ENCODE measurements at regions not wholly inside any gene's neighbourhood (a gene's known extent, or its start where the extent isn't known, plus 50 kb on each side); places are given as distances from the start of the nearest gene placed in this dataset.

DNA sequence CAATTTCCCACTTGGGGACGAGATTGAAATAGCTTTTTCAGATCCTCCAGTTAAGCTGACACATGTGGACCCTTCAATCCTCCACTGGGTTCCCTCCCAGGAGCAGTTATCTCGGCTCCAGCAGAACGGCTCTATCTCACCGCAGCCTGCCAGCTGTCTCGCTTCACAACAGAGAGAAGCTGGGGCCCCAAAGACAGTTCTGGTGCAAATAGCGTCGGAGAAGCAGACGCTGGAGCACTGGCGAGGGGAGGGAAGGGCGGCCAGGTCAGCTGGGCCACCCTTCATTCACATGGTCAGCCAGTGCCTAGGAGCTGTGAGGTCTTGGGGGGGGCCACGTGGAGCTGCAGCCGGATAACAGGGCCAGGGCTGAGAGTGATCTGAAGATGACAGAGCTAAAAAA is 141.3 kb upstream of the SDK2 start:
- peak; percentile 61 for DNase-seq
- Histone ChIP-seq H3K9me3 (ENCODE audit: severe bottlenecking) (no peaks in the 10 kb centered on the region), H3K36me3 (no peaks in the 10 kb centered on the region), H3K4me3 (ENCODE audit: low read depth, low read length) (no peak overlapping the region), H3K27me3 (ENCODE audit: insufficient read depth, low read depth, severe bottlenecking) (no peaks in the 10 kb centered on the region), H3K27ac (no peak overlapping the region; the same call in 1 of the 2 replicates)
- no peak for TF ChIP-seq CTCF (IDR thresholded peaks at IDR 0.05; ENCODE audit: low read depth, low read length)

GRCh38 chr17:73785958-73786743 is 141.9 kb upstream of the SDK2 start:
- no peak overlapping the region for H3K27ac ChIP-seq
- DNase-seq, result peak; percentile 54
- TF ChIP-seq CTCF (IDR thresholded peaks at IDR 0.05; ENCODE audit: low read depth, low read length), result no peak

GRCh38 chr17:73787076-73788059 is 143.1 kb upstream of the SDK2 start:
- H3K27me3 ChIP-seq (ENCODE audit: insufficient read depth, low read depth, severe bottlenecking), result no peaks in the 10 kb centered on the region
- H3K9me3 ChIP-seq (ENCODE audit: severe bottlenecking), result no peaks in the 10 kb centered on the region
- DNase-seq, result peak; percentile 75
- peak overlapping the region; percentile 9; the same call in 1 of the 2 replicates for H3K4me3 ChIP-seq (ENCODE audit: low read depth, low read length)
- H3K27ac ChIP-seq, result peak overlapping the region; percentile 19
- no peaks in the 10 kb centered on the region for H3K36me3 ChIP-seq
- no peak for TF ChIP-seq CTCF (IDR thresholded peaks at IDR 0.05; ENCODE audit: low read depth, low read length)

More at GRCh38 chr17:73785958-73786743, 141.9 kb upstream of the SDK2 start:
- H3K4me3 ChIP-seq (ENCODE audit: low read depth, low read length), result no peak overlapping the region
- H3K27me3 ChIP-seq (ENCODE audit: insufficient read depth, low read depth, severe bottlenecking), result no peaks in the 10 kb centered on the region
- H3K36me3 ChIP-seq, result no peaks in the 10 kb centered on the region
- no peaks in the 10 kb centered on the region for H3K9me3 ChIP-seq (ENCODE audit: severe bottlenecking)

- no peak for TF ChIP-seq CTCF (IDR thresholded peaks at IDR 0.05; ENCODE audit: low read depth, low read length)
- Histone ChIP-seq H3K27me3 (ENCODE audit: insufficient read depth, low read depth, severe bottlenecking) (no peaks in the 10 kb centered on the region), H3K27ac (peak overlapping the region; percentile 19), H3K36me3 (no peaks in the 10 kb centered on the region), H3K4me3 (ENCODE audit: low read depth, low read length) (peak overlapping the region; percentile 9; the same call in 1 of the 2 replicates), H3K9me3 (ENCODE audit: severe bottlenecking) (no peaks in the 10 kb centered on the region)
- DNase-seq, result no peak
Observed at GRCh38 chr17:73788111-73788510, 143.9 kb upstream of the SDK2 start.

DNA sequence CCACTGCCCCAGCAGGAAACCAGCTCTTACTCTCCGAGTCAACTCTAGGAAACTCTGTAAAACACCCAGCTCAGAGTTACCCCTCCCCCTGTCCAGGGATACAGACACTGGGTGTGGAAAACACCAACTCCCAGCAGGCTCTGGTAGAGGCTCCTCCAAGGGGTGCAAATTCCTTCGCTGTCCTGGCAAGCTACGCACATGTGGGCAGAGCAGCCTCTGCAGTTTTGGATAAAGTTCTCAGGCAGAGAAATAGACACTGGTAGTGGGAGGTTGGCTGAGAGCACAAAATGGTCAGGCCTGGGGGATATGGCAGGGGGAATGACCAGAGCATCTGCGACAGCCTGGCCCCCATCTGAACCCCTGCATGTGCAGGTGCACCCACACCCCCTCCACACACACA is 146.9 kb upstream of the SDK2 start:
- Histone ChIP-seq H3K9me3 (ENCODE audit: severe bottlenecking) (no peaks in the 10 kb centered on the region), H3K27me3 (ENCODE audit: insufficient read depth, low read depth, severe bottlenecking) (no peaks in the 10 kb centered on the region), H3K27ac (no peak overlapping the region), H3K4me3 (ENCODE audit: low read depth, low read length) (no peak overlapping the region), H3K36me3 (no peaks in the 10 kb centered on the region)
- DNase-seq, result no peak
- no peak for TF ChIP-seq CTCF (IDR thresholded peaks at IDR 0.05; ENCODE audit: low read depth, low read length)
